ENCODE measurements at regions not wholly inside any gene's neighbourhood (a gene's known extent, or its start where the extent isn't known, plus 50 kb on each side); places are given as distances from the start of the nearest gene placed in this dataset.

- no peak for DNase-seq
These were observed 116.2 kb upstream of the TMEM161B start for GRCh38 chr5:88384886-88385285.

More at GRCh38 chr5:88384886-88385285, 116.2 kb upstream of the TMEM161B start:
- Histone ChIP-seq H3K4ac (ENCODE audit: low read depth, low read length) (no peak overlapping the region), H3K27me3 (ENCODE audit: insufficient read depth, low read length) (no peaks in the 10 kb centered on the region), H3K4me2 (ENCODE audit: insufficient read depth, insufficient read length, low read length) (no peak overlapping the region), H3K23ac (ENCODE audit: insufficient read length, low read depth, low read length) (no peak overlapping the region), H3K23me2 (ENCODE audit: insufficient read length, low read depth, low read length, poor library complexity, severe bottlenecking) (no peaks in the 10 kb centered on the region), H3K79me1 (ENCODE audit: insufficient read depth, low read depth, low read length, poor library complexity, severe bottlenecking) (no peaks in the 10 kb centered on the region), H3T11ph (ENCODE audit: low read length) (no peak overlapping the region), H3K14ac (ENCODE audit: insufficient read depth, low read length) (no peak overlapping the region), H3K4me1 (ENCODE audit: insufficient read depth, low read length) (peaks cover 17% of the 10 kb centered on the region), H3K27ac (ENCODE audit: insufficient read length, low read depth, low read length) (no peak overlapping the region), H2BK120ac (ENCODE audit: low read depth, low read length, poor library complexity, severe bottlenecking) (no peak overlapping the region), H2BK12ac (ENCODE audit: insufficient read length, low read depth, low read length) (no peak overlapping the region), H3K79me2 (ENCODE audit: insufficient read depth, low read length) (no peaks in the 10 kb centered on the region), H3K18ac (ENCODE audit: insufficient read length, low read depth, low read length) (no peak overlapping the region), H4K91ac (ENCODE audit: insufficient read length, low read depth, low read length) (no peak overlapping the region), H3K9ac (ENCODE audit: extremely low read depth, insufficient read length, low read length) (no peak overlapping the region), H4K5ac (ENCODE audit: insufficient read length, low read depth, low read length) (no peak overlapping the region), H2BK20ac (ENCODE audit: low read depth, low read length, poor library complexity, severe bottlenecking) (no peak overlapping the region), H2AK5ac (ENCODE audit: insufficient read length, low read length) (no peak overlapping the region), H2AFZ (ENCODE audit: low read length) (no peak overlapping the region), H3K56ac (ENCODE audit: insufficient read length, low read depth, low read length) (no peak overlapping the region), H4K8ac (replicated peaks; ENCODE audit: insufficient read length, low read depth, low read length) (no peak overlapping the region), H3K9me3 (ENCODE audit: control insufficient read depth, low read depth, low read length) (no peaks in the 10 kb centered on the region), H2BK15ac (ENCODE audit: low read depth, low read length) (no peak overlapping the region), H4K20me1 (ENCODE audit: control insufficient read depth, insufficient read depth, insufficient read length) (no peaks in the 10 kb centered on the region), H2BK5ac (ENCODE audit: insufficient read length, low read length) (no peak overlapping the region)
- Mint-ChIP-seq H3K4me1 (peaks cover 33 to 37% of the 10 kb centered on the region in 2 experiments), H3K27me3 (ENCODE audit: low read depth) (no peaks in the 10 kb centered on the region), H3K36me3 (ENCODE audit: insufficient read depth in 1 of 3, low read depth in 3 of 3) (no peaks in the 10 kb centered on the region; a peak in 1 of 7 replicates), H3K4me3 (no peak overlapping the region), H3K27ac (no peak overlapping the region), H3K9me3 (no peaks in the 10 kb centered on the region; a peak in 2 of 5 replicates)
- no peak for TF ChIP-seq CTCF (conservative IDR thresholded peaks at IDR 0.05)
- WGBS (ENCODE audit: extremely low coverage, insufficient read length, low lambda C conversion rate) = no CpG with 5 or more reads among the region's 4 CpGs
